HL-60/S4 (cell line): ENCODE measurements at regions not wholly inside any gene's neighbourhood (a gene's known extent, or its start where the extent isn't known, plus 50 kb on each side); places are given as distances from the start of the nearest gene placed in this dataset.

Source experiments
- in situ Hi-C: fragments of 300-500 bp; cut with MboI; formaldehyde crosslinking; loops from 2 replicates; pipeline ENCODE4 v1.14.3; 2022; ENCODE audit warnings: low sequenced_read_pairs

- in situ Hi-C loops, result no loop called here
Observed at GRCh38 chr10:47186941-47187340, 113.1 kb upstream of the GDF10 start.

- in situ Hi-C loops, result no loop called here
Observed at GRCh38 chr10:47187592-47187991, 112.4 kb upstream of the GDF10 start.

DNA sequence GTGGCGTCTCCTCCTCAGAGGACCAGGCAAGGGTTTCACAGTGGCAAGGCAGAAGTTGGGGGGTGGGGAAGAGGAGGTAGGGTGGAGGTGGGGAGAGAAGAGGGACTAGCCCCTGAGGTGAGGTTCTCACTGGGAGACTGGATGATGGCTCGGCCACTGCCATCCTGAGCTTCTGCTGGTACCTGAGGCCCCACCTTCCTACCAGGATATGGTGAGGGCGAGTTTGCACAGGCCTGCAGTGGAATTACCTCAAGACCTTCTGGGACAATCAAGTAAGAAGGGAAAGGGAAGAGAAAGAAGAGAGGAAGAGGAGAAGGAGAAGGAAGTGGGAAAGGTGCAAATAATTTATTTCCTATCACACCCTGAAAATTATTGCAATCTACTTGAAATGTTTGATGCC lies 111.8 kb upstream of the GDF10 start:
- in situ Hi-C loops, result no loop called here

DNA sequence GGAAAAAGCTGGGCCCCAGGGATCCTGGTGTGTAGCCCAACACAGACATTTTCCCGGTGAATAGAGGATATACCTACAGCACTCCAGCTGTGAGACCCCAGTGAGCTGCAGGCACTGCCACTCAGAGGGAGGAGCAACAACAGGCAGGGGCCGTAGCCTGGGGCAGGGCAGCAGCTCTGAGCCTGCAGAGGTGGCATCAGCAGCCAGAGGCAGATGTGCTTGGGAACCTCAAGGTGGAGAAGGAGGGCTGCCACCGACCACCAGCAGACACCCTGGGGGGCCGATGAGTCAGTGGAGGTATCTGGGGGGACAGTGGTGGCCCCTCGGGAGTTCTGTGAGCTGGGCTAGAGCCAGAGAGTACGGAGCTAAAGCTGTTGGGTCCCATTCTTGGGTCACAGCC lies 110.2 kb upstream of the GDF10 start:
- in situ Hi-C loops, result no loop called here

DNA sequence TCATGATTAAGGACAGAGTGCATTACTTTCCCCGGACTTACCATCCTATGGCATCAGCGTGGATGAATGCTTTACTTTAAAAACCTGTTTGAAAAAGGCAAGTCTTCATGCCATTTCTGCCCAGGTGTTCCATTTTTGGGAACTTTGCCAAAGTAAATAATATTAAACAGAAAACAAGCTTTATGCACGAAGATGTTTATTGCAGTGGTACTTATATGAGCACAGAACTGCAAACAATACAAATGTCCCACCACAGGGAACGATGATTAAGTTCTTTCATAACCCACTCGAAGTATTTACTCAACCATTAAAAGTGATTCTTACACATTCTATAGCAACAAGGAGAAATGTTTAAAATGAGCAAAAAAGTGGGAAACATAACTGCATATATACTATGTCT lies 109.7 kb upstream of the GDF10 start:
- in situ Hi-C loops, result no loop called here

DNA sequence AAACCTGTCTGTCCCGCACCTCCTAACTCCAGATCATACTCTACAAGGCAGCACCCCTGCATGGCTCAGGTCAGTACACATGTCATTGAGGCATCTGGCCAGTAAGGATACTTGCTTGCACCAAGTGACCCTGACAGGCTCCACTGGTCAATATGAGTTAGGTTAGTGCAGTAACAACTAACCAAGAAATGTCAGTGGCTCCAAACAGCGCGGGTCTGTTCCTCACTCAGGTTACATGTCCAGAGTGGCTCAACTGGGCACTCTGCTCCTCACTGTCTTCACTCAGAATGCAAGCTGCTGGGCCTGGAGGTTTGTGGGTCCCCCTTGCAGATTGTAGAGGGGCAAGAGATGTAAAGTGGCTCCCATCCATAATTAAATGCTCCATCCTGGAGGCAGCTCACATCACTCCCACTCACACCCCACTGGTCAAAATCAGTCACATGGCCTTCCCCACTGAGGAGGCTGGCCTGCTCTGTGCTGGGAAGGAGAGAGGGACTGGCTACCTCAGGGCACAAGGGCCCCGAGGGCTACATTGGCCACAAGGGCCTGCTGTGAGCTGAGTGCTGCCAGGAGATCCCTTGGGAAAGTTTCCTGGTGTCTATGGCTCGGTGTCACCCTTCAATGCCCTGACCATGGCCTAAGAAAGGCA lies 109.1 kb upstream of the GDF10 start:
- in situ Hi-C loops, result no loop called here

GRCh38 chr10:47192273-47192672 lies 107.7 kb upstream of the GDF10 start:
- in situ Hi-C loops, result no loop called here

DNA sequence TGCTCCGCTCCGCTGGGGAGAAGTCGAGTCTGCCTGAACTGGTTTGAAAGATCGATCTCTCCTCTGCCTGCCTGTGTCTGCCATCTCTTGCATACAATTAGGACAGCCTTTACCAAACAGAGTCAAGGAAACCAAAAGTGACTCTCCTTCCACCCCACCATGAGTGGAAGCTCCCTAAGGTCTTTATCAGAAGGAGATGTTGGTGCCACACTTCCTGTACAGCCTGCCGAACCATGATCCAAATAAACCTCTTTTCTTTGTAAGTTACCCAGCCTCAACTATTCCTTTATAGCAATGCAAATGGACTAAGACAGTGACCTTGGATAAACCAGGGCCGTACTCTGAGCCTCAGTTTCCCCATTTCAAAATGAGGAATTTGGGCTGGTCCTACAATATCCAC lies 106.3 kb upstream of the GDF10 start:
- in situ Hi-C loops, result no loop called here

GRCh38 chr10:47195274-47195885 lies 104.6 kb upstream of the GDF10 start:
- in situ Hi-C loops, result no loop called here

- in situ Hi-C loops, result no loop called here
Observed at GRCh38 chr10:47196691-47197090, 103.3 kb upstream of the GDF10 start.

DNA sequence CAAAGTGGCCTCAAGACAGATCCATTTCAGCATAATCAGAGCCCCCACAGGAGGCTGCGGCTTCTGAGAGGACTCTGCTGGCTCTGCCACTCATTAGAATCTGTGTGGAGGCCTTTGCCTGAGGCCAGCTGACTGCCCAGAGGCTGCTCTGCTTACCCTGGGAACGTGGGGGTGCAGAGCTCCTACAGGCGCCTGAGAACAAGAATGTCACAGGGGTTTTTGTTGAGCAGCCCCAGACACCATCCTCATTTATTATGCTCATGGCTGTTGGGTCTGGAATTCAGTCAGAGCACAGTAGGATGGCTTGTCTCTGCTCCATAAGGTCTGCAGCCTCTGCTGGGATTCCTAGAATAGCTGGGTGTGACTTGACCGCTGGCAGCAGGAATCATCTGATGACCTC lies 101.8 kb upstream of the GDF10 start:
- in situ Hi-C loops, result no loop called here

GRCh38 chr10:47205192-47205591 lies 94.8 kb upstream of the GDF10 start:
- in situ Hi-C loops, result no loop called here

GRCh38 chr10:47206449-47207280 lies 93.3 kb upstream of the GDF10 start:
- in situ Hi-C loops, result no loop called here

DNA sequence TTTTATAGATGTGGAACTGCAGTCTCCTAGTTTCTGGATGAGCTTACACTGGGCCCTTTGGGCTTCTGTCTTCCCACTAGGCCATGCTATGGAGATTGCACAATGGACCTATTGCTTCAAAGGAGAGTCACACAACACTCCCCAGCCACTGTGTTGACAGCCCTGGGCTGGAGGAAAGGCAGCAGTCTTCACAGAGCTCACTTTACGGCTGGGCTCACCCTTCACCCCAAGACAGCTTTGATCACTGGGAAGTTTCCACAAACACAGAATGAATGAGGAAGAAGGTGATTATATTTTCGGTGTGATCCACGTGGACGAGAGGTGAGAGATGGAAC lies 92.7 kb upstream of the GDF10 start:
- in situ Hi-C loops, result no loop called here

GRCh38 chr10:47207894-47208469 lies 92.0 kb upstream of the GDF10 start:
- in situ Hi-C loops, result no loop called here

DNA sequence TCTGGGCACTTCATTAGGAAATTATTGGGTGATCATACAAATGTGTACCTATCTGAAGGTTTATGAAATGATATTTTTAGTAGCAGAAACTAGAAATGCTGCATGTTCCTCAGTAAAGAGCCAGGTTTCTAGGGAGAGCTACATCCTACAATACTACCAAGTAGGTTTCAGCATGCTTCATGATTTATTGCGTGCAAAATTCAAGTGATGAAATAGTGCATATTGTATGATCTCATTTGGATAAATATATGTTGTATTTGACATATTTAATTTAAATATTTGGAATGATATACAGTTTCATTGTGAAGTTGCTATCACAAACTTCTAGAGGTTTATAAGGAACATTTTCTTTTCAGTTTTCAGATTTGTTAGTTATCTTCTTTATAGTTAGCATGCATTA lies 90.5 kb upstream of the GDF10 start:
- in situ Hi-C loops, result no loop called here

GRCh38 chr10:47214520-47214919 lies 85.5 kb upstream of the GDF10 start:
- in situ Hi-C loops, result no loop called here

GRCh38 chr10:47217113-47217512 lies 82.9 kb upstream of the GDF10 start:
- in situ Hi-C loops, result no loop called here

DNA sequence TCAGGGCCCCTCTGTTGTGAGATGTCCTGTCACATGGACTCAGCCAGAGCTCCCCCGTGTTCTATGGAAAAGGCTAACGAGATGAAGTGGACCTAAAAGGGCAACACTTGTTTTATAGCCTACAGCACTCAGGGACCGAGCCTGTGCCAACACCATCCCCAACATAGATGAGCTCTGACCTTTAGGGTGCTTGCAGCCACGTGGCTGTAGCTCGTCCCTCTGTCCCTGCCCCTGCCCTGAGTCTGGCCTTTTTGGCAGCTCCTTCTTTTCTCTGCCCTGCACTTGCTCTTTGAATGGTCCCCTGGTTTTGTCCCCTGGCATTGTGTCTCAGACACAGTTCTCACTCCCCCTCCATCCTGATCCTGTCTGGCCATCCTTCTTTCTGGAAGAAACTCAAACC lies 81.2 kb upstream of the GDF10 start:
- in situ Hi-C loops, result no loop called here

DNA sequence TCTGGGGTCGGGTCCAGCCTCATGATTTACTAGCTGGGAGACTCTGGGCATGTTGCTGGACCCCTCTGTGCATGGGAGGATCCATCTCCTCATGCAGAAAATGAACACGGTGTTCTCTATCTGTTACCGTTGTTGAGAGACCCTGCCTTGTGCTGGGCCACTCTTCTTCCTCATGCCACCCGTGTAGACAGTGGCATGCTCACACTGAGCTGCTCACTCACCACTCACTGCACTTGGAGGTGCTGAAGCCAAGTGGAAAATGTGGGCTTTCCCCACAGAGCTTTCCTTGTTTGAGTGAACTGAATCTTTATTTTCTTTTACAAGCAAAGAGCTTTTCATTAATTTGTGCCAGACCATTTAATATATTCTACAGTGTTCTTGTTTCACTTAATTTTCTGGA lies 77.5 kb upstream of the GDF10 start:
- in situ Hi-C loops, result no loop called here

DNA sequence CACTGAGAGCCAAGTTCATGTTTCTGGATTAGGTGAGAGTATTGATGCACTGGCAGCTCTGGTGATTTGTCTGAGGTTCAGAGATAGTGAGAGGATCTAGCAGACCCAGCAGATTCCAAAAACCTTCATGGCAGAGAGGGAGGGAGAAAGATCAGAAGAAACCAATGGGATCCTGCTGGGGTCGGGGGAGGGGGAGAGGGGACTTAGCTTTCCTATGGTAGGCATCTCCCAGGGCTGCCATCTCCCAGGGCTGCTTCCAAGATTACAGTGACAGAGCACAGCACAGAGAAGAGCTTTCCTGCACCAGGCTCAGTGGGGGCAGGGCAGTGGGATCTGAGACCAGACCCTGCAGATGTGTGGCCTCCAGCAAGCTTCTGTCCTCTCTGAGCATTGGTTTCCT lies 76.8 kb upstream of the GDF10 start:
- in situ Hi-C loops, result no loop called here
